ENCODE measurements at regions not wholly inside any gene's neighbourhood (a gene's known extent, or its start where the extent isn't known, plus 50 kb on each side); places are given as distances from the start of the nearest gene placed in this dataset.

- no peak for DNase-seq (ENCODE audit: low spot score in 2 of 2)
- Histone ChIP-seq H3K27ac (no peak overlapping the region), H3K4me1 (no peaks in the 10 kb centered on the region), H3K9me3 (no peaks in the 10 kb centered on the region), H3K4me3 (no peak overlapping the region), H3K36me3 (no peaks in the 10 kb centered on the region), H3K27me3 (no peaks in the 10 kb centered on the region)
- no peak for TF ChIP-seq POLR2AphosphoS5 (IDR thresholded peaks at IDR 0.05)
- no peak for TF ChIP-seq EP300 (IDR thresholded peaks at IDR 0.05)
- no peak for TF ChIP-seq CTCF (IDR thresholded peaks at IDR 0.05)
- TF ChIP-seq POLR2A (IDR thresholded peaks at IDR 0.05) = no peak
- WGBS = 38% methylated on average over 2 of the region's 2 CpGs
Observed at GRCh38 chr21:15653710-15654109, 76.1 kb upstream of the USP25 start.

- no peak overlapping the region for H3K27ac ChIP-seq
- WGBS = 98% methylated on average over 6 of the region's 6 CpGs
- H3K4me3 ChIP-seq = no peak overlapping the region
- no peaks in the 10 kb centered on the region for H3K4me1 ChIP-seq
- H3K27me3 ChIP-seq = no peaks in the 10 kb centered on the region
- DNase-seq (ENCODE audit: low spot score in 2 of 2) = no peak
- no peaks in the 10 kb centered on the region for H3K36me3 ChIP-seq
- TF ChIP-seq POLR2AphosphoS5 (IDR thresholded peaks at IDR 0.05) (no peak), CTCF (IDR thresholded peaks at IDR 0.05) (no peak), EP300 (IDR thresholded peaks at IDR 0.05) (no peak), POLR2A (IDR thresholded peaks at IDR 0.05) (no peak)
- H3K9me3 ChIP-seq = no peaks in the 10 kb centered on the region
Observed at GRCh38 chr21:15654171-15654570, 75.6 kb upstream of the USP25 start.

- no peaks in the 10 kb centered on the region for H3K27me3 ChIP-seq
- 31% methylated on average over 3 of the region's 3 CpGs for WGBS
- H3K36me3 ChIP-seq = no peaks in the 10 kb centered on the region
- no peaks in the 10 kb centered on the region for H3K4me1 ChIP-seq
- no peaks in the 10 kb centered on the region for H3K9me3 ChIP-seq
- no peak for DNase-seq (ENCODE audit: low spot score in 2 of 2)
- no peak overlapping the region for H3K4me3 ChIP-seq
- H3K27ac ChIP-seq = no peak overlapping the region
- TF ChIP-seq POLR2A (IDR thresholded peaks at IDR 0.05) (no peak), CTCF (IDR thresholded peaks at IDR 0.05) (no peak), EP300 (IDR thresholded peaks at IDR 0.05) (no peak), POLR2AphosphoS5 (IDR thresholded peaks at IDR 0.05) (no peak)
Observed at GRCh38 chr21:15659753-15660422, 69.9 kb upstream of the USP25 start.

- H3K27me3 ChIP-seq = no peaks in the 10 kb centered on the region
- DNase-seq (ENCODE audit: low spot score in 2 of 2) = no peak
- H3K27ac ChIP-seq = no peak overlapping the region
- no peaks in the 10 kb centered on the region for H3K9me3 ChIP-seq
- no peak for TF ChIP-seq POLR2AphosphoS5 (IDR thresholded peaks at IDR 0.05)
- TF ChIP-seq EP300 (IDR thresholded peaks at IDR 0.05) = no peak
- no peak for TF ChIP-seq CTCF (IDR thresholded peaks at IDR 0.05)
- TF ChIP-seq POLR2A (IDR thresholded peaks at IDR 0.05) = no peak
- H3K4me1 ChIP-seq = no peaks in the 10 kb centered on the region
- no peak overlapping the region for H3K4me3 ChIP-seq
- WGBS = 48% methylated on average over 2 of the region's 2 CpGs
- no peaks in the 10 kb centered on the region for H3K36me3 ChIP-seq
Observed at GRCh38 chr21:15660423-15660804, 69.4 kb upstream of the USP25 start.

- Histone ChIP-seq H3K4me1 (no peaks in the 10 kb centered on the region), H3K4me3 (no peak overlapping the region), H3K27me3 (no peaks in the 10 kb centered on the region), H3K36me3 (no peaks in the 10 kb centered on the region), H3K27ac (no peak overlapping the region), H3K9me3 (no peaks in the 10 kb centered on the region)
- TF ChIP-seq POLR2AphosphoS5 (IDR thresholded peaks at IDR 0.05) (no peak), POLR2A (IDR thresholded peaks at IDR 0.05) (no peak), CTCF (IDR thresholded peaks at IDR 0.05) (no peak), EP300 (IDR thresholded peaks at IDR 0.05) (no peak)
- 92% methylated on average over 1 of the region's 1 CpG for WGBS
- DNase-seq (ENCODE audit: low spot score in 2 of 2) = no peak
Observed at GRCh38 chr21:15667010-15667409, 62.8 kb upstream of the USP25 start.

Data from suprapubic skin (tissue), 4 donors.